GM23248 (cell line): ENCODE measurements at regions not wholly inside any gene's neighbourhood (a gene's known extent, or its start where the extent isn't known, plus 50 kb on each side); places are given as distances from the start of the nearest gene placed in this dataset.
A peak's percentile ranks its signal among the peaks of the same experiment; 100 is the strongest.

ENCODE experiments used
- DNase-seq: peaks from one replicate; pipeline ENCODE4 v3.0.0-alpha.2; 2015
- H2AFZ ChIP-seq: fragments of 200-600 bp; sonication (generic); 2 replicates; pipeline ENCODE4 v1.6.1; 2016; ENCODE audit warnings: antibody characterized with exemption
- H3F3A ChIP-seq: fragments of 200-600 bp; sonication (generic); 2 replicates; pipeline ENCODE4 v1.6.1; 2016; ENCODE audit warnings: mild to moderate bottlenecking, antibody characterized with exemption, mixed run types; ENCODE audit not compliant: insufficient read depth
- H3K27ac ChIP-seq: fragments of 200-600 bp; sonication (generic); 2 replicates; pipeline ENCODE4 v1.5.1; 2016; ENCODE audit warnings: mild to moderate bottlenecking
- H3K27me3 ChIP-seq: fragments of 200-600 bp; sonication (generic); replicated peaks from 2 replicates; pipeline ENCODE4 v1.6.1; 2016; ENCODE audit warnings: mild to moderate bottlenecking; ENCODE audit not compliant: insufficient read depth
- H3K36me3 ChIP-seq: fragments of 200-600 bp; sonication (generic); 2 replicates; pipeline ENCODE4 v1.6.1; 2016; ENCODE audit warnings: low read depth, mild to moderate bottlenecking
- H3K4me1 ChIP-seq: fragments of 200-600 bp; sonication (generic); 2 replicates; pipeline ENCODE4 v1.6.1; 2016; ENCODE audit warnings: mild to moderate bottlenecking; ENCODE audit not compliant: insufficient read depth
- H3K4me2 ChIP-seq: fragments of 200-600 bp; sonication (generic); one replicate; pipeline ENCODE4 v1.6.1; 2016; ENCODE audit warnings: mild to moderate bottlenecking; ENCODE audit not compliant: unreplicated experiment
- H3K4me3 ChIP-seq: fragments of 200-600 bp; sonication (generic); 2 replicates; pipeline ENCODE4 v1.5.1; 2016; ENCODE audit warnings: mild to moderate bottlenecking
- H3K79me2 ChIP-seq: fragments of 200-600 bp; sonication (generic); 2 replicates; pipeline ENCODE4 v1.6.1; 2016; ENCODE audit warnings: mild to moderate bottlenecking; ENCODE audit not compliant: insufficient read depth
- H3K9ac ChIP-seq: fragments of 200-600 bp; sonication (generic); 2 replicates; pipeline ENCODE4 v1.6.1; 2016; ENCODE audit warnings: mild to moderate bottlenecking
- H3K9me2 ChIP-seq: fragments of 200-600 bp; sonication (generic); 2 replicates; pipeline ENCODE4 v1.6.1; 2016; ENCODE audit warnings: mixed run types, mild to moderate bottlenecking, moderate library complexity; ENCODE audit not compliant: insufficient read depth
- H3K9me3 ChIP-seq: fragments of 200-600 bp; sonication (generic); one replicate; pipeline ENCODE4 v1.6.1; 2017; ENCODE audit warnings: low read depth
- H4K20me1 ChIP-seq: fragments of 200-600 bp; sonication (generic); 2 replicates; pipeline ENCODE4 v1.6.0; 2016; ENCODE audit not compliant: insufficient read depth
- EZH2 ChIP-seq: fragments of 200-600 bp; sonication (generic); IDR thresholded peaks from 2 replicates; pipeline ENCODE4 v1.6.1; 2018; ENCODE audit warnings: antibody characterized with exemption, mild to moderate bottlenecking; ENCODE audit not compliant: insufficient read depth, poor library complexity, severe bottlenecking
- EZH2phosphoT487 ChIP-seq: fragments of 200-600 bp; sonication (generic); IDR thresholded peaks from 2 replicates; pipeline ENCODE4 v1.6.1; 2018; ENCODE audit warnings: antibody characterized with exemption, moderate library complexity, mild to moderate bottlenecking, low read depth; ENCODE audit not compliant: insufficient read depth
- WGBS, 2 experiments: methylation state at CpG; one replicate each; pipeline ENCODE4 v1.1.6; 2015 to 2017; ENCODE audit warnings: low lambda C conversion rate in 2 of 2, low coverage in 1 of 2; ENCODE audit errors: missing lambda C conversion rate in 2 of 2; 5-methylcytosine and 5-hydroxymethylcytosine counted together
- in situ Hi-C: fragments of 300-500 bp; cut with MboI; formaldehyde crosslinking; loops from 2 replicates; pipeline ENCODE4 v1.15.0; 2020

DNA sequence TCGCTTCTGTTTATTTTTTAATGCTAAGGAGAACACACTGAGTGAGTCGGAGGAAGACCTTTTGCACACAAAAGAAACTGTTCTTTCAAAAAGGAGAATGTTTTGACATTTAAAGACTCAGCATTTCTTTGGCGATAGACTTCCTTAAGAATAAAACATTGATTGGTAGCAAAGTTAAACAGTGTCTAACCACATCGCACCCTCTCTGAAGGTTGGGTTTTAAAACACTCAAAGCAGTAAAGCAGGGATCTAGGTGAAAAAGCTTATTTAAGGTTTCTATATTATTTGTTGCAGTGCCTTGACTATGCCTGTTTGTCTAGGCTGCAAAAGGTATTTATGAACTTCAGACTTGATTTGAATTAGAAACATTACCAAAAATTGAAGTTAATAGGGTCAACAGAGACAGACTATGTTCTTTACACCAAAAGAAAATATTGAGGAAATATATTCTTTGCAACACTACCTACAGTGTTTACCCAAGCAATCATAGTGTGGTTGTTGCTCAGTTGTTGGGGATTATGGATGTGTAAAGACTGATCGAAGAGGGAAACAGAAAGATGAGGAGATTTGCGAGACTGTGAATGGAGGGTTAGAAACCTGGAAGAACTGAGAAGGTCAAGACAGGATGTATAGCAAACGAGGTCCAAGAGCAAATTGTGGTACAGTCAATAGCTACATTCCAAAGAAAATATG, 297.8 kb upstream of the SLC39A10 start:
- Histone ChIP-seq H3F3A (peaks cover 12% of the 10 kb centered on the region), H3K27me3 (no peaks in the 10 kb centered on the region), H3K9me3 (no peaks in the 10 kb centered on the region), H3K9ac (no peak overlapping the region), H3K9me2 (no peaks in the 10 kb centered on the region), H4K20me1 (no peaks in the 10 kb centered on the region), H3K4me3 (no peak overlapping the region), H3K4me2 (no peak overlapping the region), H3K4me1 (peaks cover 13% of the 10 kb centered on the region), H2AFZ (peak overlapping the region; percentile 42; the same call in 1 of the 2 replicates), H3K79me2 (no peaks in the 10 kb centered on the region), H3K27ac (no peak overlapping the region), H3K36me3 (no peaks in the 10 kb centered on the region)
- TF ChIP-seq EZH2phosphoT487: no peak
- TF ChIP-seq EZH2: no peak
- 64 to 65% methylated on average over 7 of the region's 7 CpGs for WGBS, 2 experiments
- in situ Hi-C loops: no loop called here
- no peak for DNase-seq

DNA sequence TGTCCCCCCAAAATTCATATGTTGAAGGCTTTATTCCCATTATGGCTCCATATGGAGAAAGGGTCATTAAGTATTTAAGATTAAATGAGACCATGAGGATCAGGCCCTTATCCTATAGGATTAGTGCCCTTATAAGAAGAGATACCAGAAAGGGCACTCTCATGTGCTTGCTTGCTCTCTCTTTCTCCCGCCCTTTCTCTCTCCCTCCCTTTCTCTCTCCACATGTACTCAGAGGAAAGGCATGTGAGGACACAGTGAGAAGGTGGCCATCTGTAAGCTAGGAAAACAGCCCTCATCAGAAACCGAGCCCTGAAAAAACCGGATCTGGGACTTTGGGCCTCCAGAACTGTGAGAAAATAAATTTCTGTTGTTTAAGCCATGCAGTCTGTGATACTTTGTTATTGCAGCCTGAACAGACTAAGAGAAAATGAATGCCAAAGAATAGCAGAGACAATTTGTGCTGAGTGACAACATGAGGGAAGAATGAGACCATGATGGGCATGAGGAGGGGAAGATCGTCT, 300.0 kb upstream of the SLC39A10 start:
- no peak for DNase-seq
- WGBS, 2 experiments: 70% methylated on average over 3 to 4 of the region's 4 CpGs
- Histone ChIP-seq H2AFZ (no peak overlapping the region), H3K4me3 (no peak overlapping the region), H3K4me1 (no peaks in the 10 kb centered on the region), H3K4me2 (no peak overlapping the region), H3K79me2 (no peaks in the 10 kb centered on the region), H3K27ac (no peak overlapping the region), H3K9me2 (no peaks in the 10 kb centered on the region), H3K27me3 (no peaks in the 10 kb centered on the region), H3K36me3 (no peaks in the 10 kb centered on the region), H3F3A (no peaks in the 10 kb centered on the region), H3K9me3 (no peaks in the 10 kb centered on the region), H4K20me1 (no peaks in the 10 kb centered on the region), H3K9ac (no peak overlapping the region)
- in situ Hi-C loops: no loop called here
- no peak for TF ChIP-seq EZH2phosphoT487
- TF ChIP-seq EZH2: no peak

GRCh38 chr2:195356026-195356425, 301.0 kb upstream of the SLC39A10 start:
- TF ChIP-seq EZH2: no peak
- no peak overlapping the region for H3K9ac ChIP-seq
- H3K4me1 ChIP-seq: no peaks in the 10 kb centered on the region
- no peaks in the 10 kb centered on the region for H3K9me2 ChIP-seq
- H4K20me1 ChIP-seq: no peaks in the 10 kb centered on the region
- WGBS, 2 experiments: 27 to 38% methylated on average over 1 of the region's 1 CpG
- H2AFZ ChIP-seq: no peak overlapping the region; the same call in 1 of the 2 replicates
- H3K4me2 ChIP-seq: no peak overlapping the region
- no peak for DNase-seq
- no peaks in the 10 kb centered on the region for H3K27me3 ChIP-seq
- H3F3A ChIP-seq: no peaks in the 10 kb centered on the region
- no peak overlapping the region for H3K27ac ChIP-seq
- H3K4me3 ChIP-seq: no peak overlapping the region
- H3K36me3 ChIP-seq: no peaks in the 10 kb centered on the region
- no peaks in the 10 kb centered on the region for H3K9me3 ChIP-seq
- no peaks in the 10 kb centered on the region for H3K79me2 ChIP-seq
- in situ Hi-C loops: no loop called here

GRCh38 chr2:195352581-195352980, 304.4 kb upstream of the SLC39A10 start:
- WGBS, 2 experiments: 34 to 43% methylated on average over 5 of the region's 5 CpGs
- Histone ChIP-seq H3K27me3 (no peaks in the 10 kb centered on the region), H3K79me2 (no peaks in the 10 kb centered on the region), H3K4me2 (no peak overlapping the region), H3F3A (no peaks in the 10 kb centered on the region), H3K4me3 (no peak overlapping the region), H3K9ac (no peak overlapping the region), H3K36me3 (no peaks in the 10 kb centered on the region), H2AFZ (no peak overlapping the region; the same call in 1 of the 2 replicates), H3K9me3 (no peaks in the 10 kb centered on the region), H4K20me1 (no peaks in the 10 kb centered on the region), H3K27ac (no peak overlapping the region), H3K4me1 (no peaks in the 10 kb centered on the region), H3K9me2 (no peaks in the 10 kb centered on the region)
- DNase-seq: no peak
- TF ChIP-seq EZH2 (no peak), EZH2phosphoT487 (no peak)
- in situ Hi-C loops: no loop called here
